ENCODE measurements at regions not wholly inside any gene's neighbourhood (a gene's known extent, or its start where the extent isn't known, plus 50 kb on each side); places are given as distances from the start of the nearest gene placed in this dataset.

GRCh38 chr4:184938871-184939270 is 79.4 kb upstream of the HELT start (continued):
- TF ChIP-seq FOS (IDR thresholded peaks at IDR 0.05; ENCODE audit: extremely low read depth, insufficient read length) (no peak), SMARCB1 (IDR thresholded peaks at IDR 0.05; ENCODE audit: insufficient read length, low read depth) (no peak), SMAD3 (CRISPR knock-in tag; conservative IDR thresholded peaks at IDR 0.05) (no peak)

- no peak overlapping the region for H3K4me2 ChIP-seq (ENCODE audit: insufficient read depth, low read length)
- H3K9me1 ChIP-seq (ENCODE audit: control insufficient read depth, insufficient read depth, low read length): no peaks in the 10 kb centered on the region
- H4K20me1 ChIP-seq (replicated peaks; ENCODE audit: control insufficient read depth, insufficient read depth, low read length): no peaks in the 10 kb centered on the region
- no peaks in the 10 kb centered on the region for H3K9me3 ChIP-seq (replicated peaks; ENCODE audit: control insufficient read depth, insufficient read depth, low read depth, low read length)
- DNase-seq (ENCODE audit: extremely low read depth in 1 of 4, low spot score in 3 of 4) (no peak), FAIRE-seq (no peak), ATAC-seq (no peak)
- POLR2A ChIA-PET: interaction anchor here (0.6 kb wide), 1 partner anchor 301 kb away, joined by 3 read pairs; no protein-coding TSS in a partner anchor
- no peaks in the 10 kb centered on the region for H3K79me2 ChIP-seq (ENCODE audit: control insufficient read depth, insufficient read depth, low read length)
- intact Hi-C loops (cut with micrococcal nuclease) (no loop called here), in situ Hi-C loops (cut with MboI) (no loop called here)
- no peak overlapping the region for H3K4me3 ChIP-seq
- H3K9ac ChIP-seq (ENCODE audit: insufficient read depth in 1 of 2, low read depth in 2 of 2, low read length in 2 of 2): no peak overlapping the region
- no peak overlapping the region for H3K27ac ChIP-seq (ENCODE audit: extremely low read depth, low read depth, low read length)
- CTCF ChIA-PET (ENCODE audit: low intra/inter-chr PET ratio): no interaction called here
- no TSS peak for BruUV-seq (replicated peaks)
- H3K36me3 ChIP-seq (ENCODE audit: control insufficient read depth, insufficient read depth, low read length): no peaks in the 10 kb centered on the region
- H3K4me1 ChIP-seq (replicated peaks in 1 of 2; ENCODE audit: control insufficient read depth in 2 of 2, insufficient read depth in 2 of 2, low read length in 2 of 2): peaks cover 0 to 6% of the 10 kb centered on the region in 2 experiments; a peak in 1 of 5 replicates
- 4% methylated on average over 2 of the region's 2 CpGs for WGBS (ENCODE audit: insufficient coverage, low coverage, missing lambda C conversion rate)
- peaks cover 8 to 32% of the 10 kb centered on the region in 2 experiments; a peak in 4 of 5 replicates for H3K27me3 ChIP-seq (ENCODE audit: control insufficient read depth in 2 of 2, insufficient read depth in 2 of 2, low read length in 2 of 2)
- H2AFZ ChIP-seq (ENCODE audit: low read depth, low read length): no peak overlapping the region
- TF ChIP-seq PREB (CRISPR knock-in tag; IDR thresholded peaks at IDR 0.05) (no peak), JUN (IDR thresholded peaks at IDR 0.05; ENCODE audit: borderline replicate concordance, low read depth, low read length) (0 out of 2 replicates have a peak, but pooled peaks have one; percentile 18), JUN (CRISPR knock-in tag; IDR thresholded peaks at IDR 0.05; ENCODE audit: borderline replicate concordance) (no peak), ZNF444 (CRISPR knock-in tag; IDR thresholded peaks at IDR 0.05) (no peak), PBX2 (CRISPR knock-in tag; IDR thresholded peaks at IDR 0.05; ENCODE audit: low read depth) (peak; percentile 36), PBX2 (tag; conservative IDR thresholded peaks at IDR 0.05; ENCODE audit: low read depth) (peak; percentile 90), PKNOX1 (IDR thresholded peaks at IDR 0.05) (peak; percentile 95), ATF3 (IDR thresholded peaks at IDR 0.05) (peak; percentile 71; the same call in 1 of the 2 replicates), ATF3 (CRISPR knock-in tag; conservative IDR thresholded peaks at IDR 0.05) (no peak), JUND (IDR thresholded peaks at IDR 0.05; ENCODE audit: borderline replicate concordance, low read depth, low read length) (peak; percentile 54; the same call in 1 of the 2 replicates), JUND (tag; IDR thresholded peaks at IDR 0.05; ENCODE audit: borderline replicate concordance, low read depth, low read length) (no peak; the same call in 2 of the 3 replicates), FOSL1 (tag; conservative IDR thresholded peaks at IDR 0.05) (peak; percentile 44), ATF7 (IDR thresholded peaks at IDR 0.05) (peak; percentile 46; the same call in 1 of the 2 replicates)
Observed at GRCh38 chr4:184939978-184940377, 78.3 kb upstream of the HELT start.

Data from K562 (cell line).